ENCODE measurements at regions not wholly inside any gene's neighbourhood (a gene's known extent, or its start where the extent isn't known, plus 50 kb on each side); places are given as distances from the start of the nearest gene placed in this dataset.

- Histone ChIP-seq H3K4me1 (ENCODE audit: insufficient read depth, poor library complexity, severe bottlenecking) (no peaks in the 10 kb centered on the region), H3K4me3 (ENCODE audit: severe bottlenecking) (no peak overlapping the region), H3K36me3 (ENCODE audit: low read depth) (no peaks in the 10 kb centered on the region), H3K27ac (ENCODE audit: poor library complexity, severe bottlenecking) (no peak overlapping the region), H3K9me3 (ENCODE audit: severe bottlenecking) (no peaks in the 10 kb centered on the region), H3K27me3 (ENCODE audit: insufficient read depth, poor library complexity, severe bottlenecking) (no peaks in the 10 kb centered on the region)
- TF ChIP-seq CTCF (IDR thresholded peaks at IDR 0.05; ENCODE audit: poor library complexity, severe bottlenecking) = no peak
- ATAC-seq (ENCODE audit: low read depth) = peak; percentile 80
- DNase-seq (ENCODE audit: low spot score) = no peak
Measured at GRCh38 chr18:10072671-10073175, 158.9 kb downstream of the VAPA start.

- Histone ChIP-seq H3K4me1 (ENCODE audit: insufficient read depth, poor library complexity, severe bottlenecking) (no peaks in the 10 kb centered on the region), H3K4me3 (ENCODE audit: severe bottlenecking) (no peak overlapping the region), H3K36me3 (ENCODE audit: low read depth) (no peaks in the 10 kb centered on the region), H3K27ac (ENCODE audit: poor library complexity, severe bottlenecking) (no peak overlapping the region), H3K27me3 (ENCODE audit: insufficient read depth, poor library complexity, severe bottlenecking) (no peaks in the 10 kb centered on the region), H3K9me3 (ENCODE audit: severe bottlenecking) (no peaks in the 10 kb centered on the region)
- ATAC-seq (ENCODE audit: low read depth) (no peak), DNase-seq (ENCODE audit: low spot score) (no peak)
- no peak for TF ChIP-seq CTCF (IDR thresholded peaks at IDR 0.05; ENCODE audit: poor library complexity, severe bottlenecking)
Measured at GRCh38 chr18:10074110-10074509, 160.3 kb downstream of the VAPA start.

- H3K36me3 ChIP-seq (ENCODE audit: low read depth) = no peaks in the 10 kb centered on the region
- no peak for DNase-seq (ENCODE audit: low spot score)
- H3K4me1 ChIP-seq (ENCODE audit: insufficient read depth, poor library complexity, severe bottlenecking) = no peaks in the 10 kb centered on the region
- no peak overlapping the region for H3K4me3 ChIP-seq (ENCODE audit: severe bottlenecking)
- ATAC-seq (ENCODE audit: low read depth) = no peak
- no peaks in the 10 kb centered on the region for H3K9me3 ChIP-seq (ENCODE audit: severe bottlenecking)
- no peak overlapping the region for H3K27ac ChIP-seq (ENCODE audit: poor library complexity, severe bottlenecking)
- H3K27me3 ChIP-seq (ENCODE audit: insufficient read depth, poor library complexity, severe bottlenecking) = no peaks in the 10 kb centered on the region
- no peak for TF ChIP-seq CTCF (IDR thresholded peaks at IDR 0.05; ENCODE audit: poor library complexity, severe bottlenecking)
Measured at GRCh38 chr18:10074728-10075127, 160.9 kb downstream of the VAPA start.

DNA sequence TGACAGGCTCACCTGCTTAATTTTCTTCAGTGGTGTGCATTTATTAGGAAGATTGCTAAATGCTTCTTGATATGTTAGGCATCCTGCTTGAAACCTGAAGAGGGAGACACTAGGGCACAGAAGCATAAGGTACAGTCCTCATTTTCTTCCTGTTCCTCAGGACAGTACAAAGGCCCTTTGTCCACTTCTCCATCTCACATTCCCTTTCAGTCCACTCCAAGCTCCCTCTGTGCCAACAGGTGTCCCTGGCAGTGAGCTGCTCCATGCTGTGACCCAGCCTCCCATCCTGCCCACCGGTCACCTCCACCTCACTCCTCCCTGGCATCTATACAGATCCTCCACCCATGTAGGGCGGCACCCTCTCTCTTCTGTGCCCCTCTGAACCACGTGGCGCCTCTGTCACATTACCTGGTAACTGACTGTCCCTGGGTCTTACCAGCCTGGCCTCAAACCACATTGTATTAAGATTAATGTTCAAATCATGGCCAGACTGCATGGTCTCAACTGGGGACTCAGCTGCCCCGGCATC is 162.8 kb downstream of the VAPA start:
- H3K27me3 ChIP-seq (ENCODE audit: insufficient read depth, poor library complexity, severe bottlenecking) = no peaks in the 10 kb centered on the region
- no peak for TF ChIP-seq CTCF (IDR thresholded peaks at IDR 0.05; ENCODE audit: poor library complexity, severe bottlenecking)
- no peaks in the 10 kb centered on the region for H3K9me3 ChIP-seq (ENCODE audit: severe bottlenecking)
- ATAC-seq (ENCODE audit: low read depth) (no peak), DNase-seq (ENCODE audit: low spot score) (no peak)
- H3K36me3 ChIP-seq (ENCODE audit: low read depth) = no peaks in the 10 kb centered on the region
- H3K27ac ChIP-seq (ENCODE audit: poor library complexity, severe bottlenecking) = no peak overlapping the region
- H3K4me1 ChIP-seq (ENCODE audit: insufficient read depth, poor library complexity, severe bottlenecking) = no peaks in the 10 kb centered on the region
- no peak overlapping the region for H3K4me3 ChIP-seq (ENCODE audit: severe bottlenecking)

DNA sequence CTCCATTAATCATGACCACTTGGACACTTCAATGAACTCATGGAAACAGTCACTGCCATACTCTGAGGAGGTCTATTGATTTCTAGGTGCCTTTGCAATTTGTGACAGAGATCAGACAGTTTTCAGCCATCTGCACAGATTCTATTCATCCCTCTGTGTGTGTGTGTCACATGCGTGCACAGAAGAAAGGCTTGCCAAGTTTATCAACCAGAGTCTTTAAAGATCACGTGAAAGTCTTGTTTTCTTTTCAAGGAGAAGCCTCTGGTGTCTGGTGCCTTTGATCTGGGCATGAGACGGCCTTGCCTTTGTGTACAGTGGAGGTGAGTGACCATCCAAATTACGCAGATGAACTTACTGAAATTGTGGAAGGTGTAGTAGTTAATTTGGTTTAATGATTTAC is 164.2 kb downstream of the VAPA start:
- no peak for DNase-seq (ENCODE audit: low spot score)
- Histone ChIP-seq H3K4me1 (ENCODE audit: insufficient read depth, poor library complexity, severe bottlenecking) (no peaks in the 10 kb centered on the region), H3K27ac (ENCODE audit: poor library complexity, severe bottlenecking) (no peak overlapping the region), H3K27me3 (ENCODE audit: insufficient read depth, poor library complexity, severe bottlenecking) (no peaks in the 10 kb centered on the region), H3K36me3 (ENCODE audit: low read depth) (no peaks in the 10 kb centered on the region), H3K9me3 (ENCODE audit: severe bottlenecking) (peaks cover 7% of the 10 kb centered on the region), H3K4me3 (ENCODE audit: severe bottlenecking) (no peak overlapping the region)
- ATAC-seq (ENCODE audit: low read depth) = no peak
- TF ChIP-seq CTCF (IDR thresholded peaks at IDR 0.05; ENCODE audit: poor library complexity, severe bottlenecking) = no peak

All from RWPE2 (cell line).